RPMI8226 (cell line): ENCODE measurements at regions not wholly inside any gene's neighbourhood (a gene's known extent, or its start where the extent isn't known, plus 50 kb on each side); places are given as distances from the start of the nearest gene placed in this dataset.

Experiments used
- DNase-seq: peaks from one replicate; pipeline ENCODE4 v3.0.0-alpha.2; 2015

DNA sequence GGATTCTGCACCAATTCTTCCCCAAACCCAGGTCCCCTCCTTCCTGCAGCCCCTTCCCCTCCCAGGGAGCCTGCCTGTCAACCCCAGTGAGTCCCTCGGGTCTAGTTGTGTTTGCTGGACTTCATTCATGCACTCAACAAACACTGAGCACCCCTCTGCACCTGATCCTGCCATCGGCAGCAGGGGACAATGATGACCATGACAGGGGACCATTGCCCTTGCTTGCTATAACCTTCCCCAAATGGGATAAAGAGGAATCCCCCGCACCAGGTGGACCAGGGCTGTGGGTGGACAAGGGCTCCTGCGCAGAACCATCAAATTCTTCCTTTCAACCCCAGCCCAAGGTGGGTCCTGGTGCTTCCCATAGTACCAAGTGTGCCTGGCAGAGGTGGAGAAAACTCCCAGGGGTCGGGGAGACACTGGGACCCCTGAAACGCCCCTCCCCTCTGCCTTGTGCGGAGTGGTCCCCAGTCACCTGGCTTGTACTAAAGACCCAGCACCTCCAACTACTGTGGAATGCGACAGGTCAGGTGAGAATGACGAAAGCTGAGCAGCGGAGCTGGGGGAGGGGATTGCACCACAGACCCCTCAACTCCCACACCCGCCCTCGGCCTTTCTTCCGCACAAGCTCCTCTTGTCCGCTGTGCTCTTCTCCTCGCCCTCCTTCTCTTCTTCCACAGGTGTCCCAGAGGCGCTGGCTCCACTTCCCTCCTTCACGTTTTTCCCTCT is 119.9 kb upstream of the ZNF217 start:
- no peak for DNase-seq

DNA sequence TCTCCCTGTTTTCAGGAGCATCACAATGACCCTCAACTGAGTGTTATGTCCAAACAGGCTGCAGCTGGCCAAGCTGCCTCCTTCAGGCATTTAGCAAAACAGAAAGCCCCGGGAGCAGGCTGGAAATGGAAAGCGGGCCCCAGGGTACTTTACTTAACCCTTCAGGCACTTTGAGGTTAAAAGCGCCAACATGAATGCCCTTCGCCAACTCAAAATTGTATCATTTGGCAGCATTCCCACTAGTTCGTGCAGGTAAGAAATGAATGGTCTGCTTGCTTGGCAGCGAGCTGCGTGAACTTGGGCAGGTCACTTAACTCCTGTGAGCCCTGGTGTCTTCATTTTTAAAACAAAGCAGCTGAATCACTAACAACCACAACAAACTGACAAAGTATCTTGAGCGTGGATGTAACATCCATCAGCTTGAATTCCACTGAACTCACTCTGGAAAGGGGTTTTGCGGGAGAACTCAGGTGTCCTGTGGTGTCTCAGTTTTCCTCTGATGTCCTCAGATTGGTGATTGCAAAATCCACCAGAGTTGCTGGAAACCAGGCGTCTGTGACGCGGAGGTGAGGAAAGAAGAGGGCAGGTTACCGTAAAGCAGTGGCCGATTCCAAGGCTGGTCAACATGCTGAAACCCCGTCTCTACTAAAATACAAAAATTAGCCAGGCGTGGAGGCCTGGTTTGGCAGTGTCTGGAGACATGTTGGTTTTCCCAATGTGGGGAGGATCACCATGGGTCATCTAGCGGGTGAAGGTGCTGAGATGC is 118.8 kb upstream of the ZNF217 start:
- DNase-seq = peak; percentile 24

DNA sequence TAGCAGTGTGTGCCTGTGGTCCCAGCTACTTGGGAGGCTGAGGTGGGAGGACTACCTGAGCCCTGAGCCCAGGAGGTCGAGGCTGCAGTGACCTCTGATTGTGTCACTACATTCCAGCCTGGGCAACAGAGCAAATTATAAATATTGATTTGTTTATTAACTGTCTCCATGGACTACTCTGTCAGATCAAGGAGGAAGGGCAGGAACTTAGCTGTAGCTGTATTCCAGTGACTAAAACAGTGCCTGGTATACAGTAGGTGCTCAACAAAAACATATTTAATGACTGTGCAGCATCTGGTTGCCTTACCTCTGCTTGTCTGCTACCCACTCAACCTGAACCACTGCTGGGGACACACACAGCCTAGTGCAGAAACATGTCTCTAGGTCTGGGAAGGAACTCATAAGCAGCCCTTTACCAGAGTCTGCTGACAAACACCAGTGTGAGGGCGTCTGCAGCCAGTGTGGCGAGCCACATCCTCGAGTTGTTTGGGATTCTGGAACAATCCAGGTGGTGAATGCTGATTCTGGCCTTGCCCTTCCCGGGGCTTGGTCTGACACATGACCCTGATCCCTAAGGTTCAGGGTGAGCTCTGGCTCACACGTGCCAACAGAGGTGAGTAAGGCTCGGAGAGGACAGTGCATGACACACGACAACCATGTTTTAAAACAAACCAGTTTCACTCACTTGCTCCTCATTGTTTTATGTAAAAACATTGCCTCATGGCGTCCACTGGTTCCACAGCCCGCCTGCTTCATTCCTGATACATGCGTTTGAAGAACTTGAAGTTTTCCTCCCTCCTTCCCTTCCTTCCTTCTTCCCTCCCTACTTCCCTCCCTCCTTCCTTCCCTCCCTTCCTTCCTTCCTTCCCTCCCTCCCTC is 117.9 kb upstream of the ZNF217 start:
- DNase-seq = no peak

DNA sequence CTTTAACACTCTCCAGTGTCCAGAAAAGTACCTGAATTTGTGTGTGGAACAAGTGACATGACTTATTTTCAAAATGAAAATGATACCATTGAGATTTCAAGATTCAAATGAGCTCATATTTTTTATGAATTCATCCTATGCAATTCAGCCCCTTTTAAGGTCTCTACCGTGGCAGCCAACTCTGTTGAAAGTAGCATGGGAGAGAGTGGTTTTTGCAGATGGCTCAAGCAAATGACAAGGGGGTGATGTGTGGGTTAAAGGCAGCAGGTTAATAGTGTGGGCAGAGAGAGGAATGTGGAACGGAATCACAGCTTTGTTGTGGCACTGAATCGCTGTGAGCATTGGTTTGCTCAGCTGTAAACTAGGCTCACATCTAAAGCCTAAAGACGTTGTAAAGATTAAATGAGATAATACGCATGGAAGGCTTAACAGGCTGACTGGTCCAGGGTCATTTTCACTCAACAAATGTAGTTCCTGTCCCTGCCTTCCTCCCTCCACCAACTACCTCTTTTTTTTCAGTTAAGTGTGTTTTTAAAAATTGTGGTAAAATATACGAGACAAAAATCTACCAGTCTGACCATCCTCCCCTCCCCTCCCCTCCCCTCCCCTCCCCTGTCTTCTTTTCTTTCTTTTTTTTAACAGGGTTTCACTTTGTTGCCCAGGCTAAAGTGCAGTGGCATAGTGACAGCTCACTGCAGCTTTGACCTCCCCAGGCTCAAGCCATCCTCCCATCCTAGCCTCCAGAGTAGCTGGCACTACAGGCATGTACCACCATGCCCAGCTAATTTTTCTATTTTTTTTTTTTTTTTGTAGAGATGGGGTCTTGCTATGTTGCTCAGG is 114.7 kb upstream of the ZNF217 start:
- no peak for DNase-seq

DNA sequence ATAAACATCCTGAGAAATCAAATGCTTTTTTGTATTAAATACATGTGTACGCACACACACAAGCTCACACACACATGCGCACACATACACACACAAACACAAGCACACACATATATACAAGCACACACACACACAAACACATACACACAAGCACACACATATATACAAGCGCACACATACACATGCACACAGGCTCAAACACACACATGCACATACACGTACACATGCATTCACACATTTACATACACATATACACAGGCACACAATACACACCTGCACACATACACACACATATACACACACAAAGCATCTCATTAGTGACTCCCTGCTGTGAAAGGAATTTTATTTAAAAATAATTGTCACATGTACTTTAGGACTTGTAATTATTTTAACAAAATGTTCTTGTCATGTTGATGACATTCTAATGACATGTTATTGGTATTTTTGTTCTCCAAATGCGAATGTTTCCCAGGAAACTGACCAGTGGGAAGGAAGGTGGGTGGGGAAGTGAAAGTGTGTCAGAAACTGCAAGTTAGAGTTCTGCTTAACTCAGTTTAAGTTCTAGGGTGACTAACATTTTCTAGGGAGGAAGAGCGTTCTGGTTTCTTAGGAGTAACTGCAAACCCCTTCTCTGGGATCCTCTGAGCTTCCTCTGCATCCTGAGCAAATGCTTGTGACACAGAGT is 113.9 kb upstream of the ZNF217 start:
- no peak for DNase-seq

DNA sequence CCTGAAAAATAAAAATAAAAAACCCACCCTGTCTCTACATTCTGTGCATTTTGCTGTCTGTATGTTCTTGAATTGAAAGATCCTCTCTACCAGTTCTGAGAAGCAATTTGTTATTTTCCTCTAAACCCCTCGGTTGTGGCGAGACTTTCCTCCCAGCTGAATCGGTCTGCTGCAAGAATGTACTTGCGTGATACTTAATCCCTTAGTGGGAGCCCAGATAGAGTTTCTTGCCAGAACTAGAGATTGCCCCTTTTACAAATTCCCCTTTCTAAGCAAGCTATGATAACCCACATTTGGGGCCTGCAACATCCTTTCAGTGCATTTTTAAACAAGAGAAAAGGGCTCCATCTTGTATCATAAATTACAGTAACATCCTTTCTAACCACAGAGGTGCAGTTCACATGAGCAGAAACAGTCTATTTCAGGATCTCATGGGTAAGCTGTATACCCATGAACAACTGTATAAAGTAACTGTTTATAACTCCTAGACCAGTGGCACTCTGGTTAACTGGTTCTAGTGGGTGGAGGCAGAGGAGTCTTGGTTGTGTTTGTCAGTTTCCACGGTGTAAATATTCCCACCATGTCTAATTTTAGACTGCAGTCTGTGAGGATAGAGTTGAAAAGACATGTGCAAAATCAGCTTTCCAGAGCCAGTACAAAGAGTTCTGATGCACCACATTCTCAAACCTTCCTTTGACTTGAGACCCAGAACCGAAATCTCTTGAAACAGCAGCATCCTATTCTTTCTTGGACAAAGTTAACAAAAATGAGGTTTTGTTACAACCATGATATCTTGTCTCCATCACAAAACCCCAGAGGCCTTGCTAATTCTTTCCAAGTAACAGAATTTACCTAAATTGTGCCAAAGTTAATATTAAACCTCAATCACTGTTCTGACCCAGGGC is 113.1 kb upstream of the ZNF217 start:
- no peak for DNase-seq

DNA sequence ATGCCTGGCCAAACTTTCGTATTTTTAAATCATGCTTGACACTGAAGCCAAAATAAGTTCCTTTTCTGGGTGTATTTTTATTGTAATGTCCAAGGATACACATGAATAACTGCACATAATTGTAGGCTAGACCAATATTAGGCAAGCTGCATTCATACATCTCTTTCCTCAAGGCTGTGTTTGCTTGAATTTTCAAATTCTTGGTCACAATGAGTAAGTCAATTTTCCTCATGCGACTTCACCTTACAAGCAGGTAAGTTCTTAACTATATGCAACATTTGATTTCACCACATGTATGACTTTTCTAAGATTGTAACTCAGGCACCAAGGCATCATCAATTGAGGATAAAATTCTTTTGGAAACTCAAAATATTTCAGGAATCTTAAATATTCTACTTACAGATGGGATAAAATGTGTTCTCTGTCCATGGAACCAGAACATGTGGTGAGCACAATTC is 112.4 kb upstream of the ZNF217 start:
- DNase-seq = no peak

DNA sequence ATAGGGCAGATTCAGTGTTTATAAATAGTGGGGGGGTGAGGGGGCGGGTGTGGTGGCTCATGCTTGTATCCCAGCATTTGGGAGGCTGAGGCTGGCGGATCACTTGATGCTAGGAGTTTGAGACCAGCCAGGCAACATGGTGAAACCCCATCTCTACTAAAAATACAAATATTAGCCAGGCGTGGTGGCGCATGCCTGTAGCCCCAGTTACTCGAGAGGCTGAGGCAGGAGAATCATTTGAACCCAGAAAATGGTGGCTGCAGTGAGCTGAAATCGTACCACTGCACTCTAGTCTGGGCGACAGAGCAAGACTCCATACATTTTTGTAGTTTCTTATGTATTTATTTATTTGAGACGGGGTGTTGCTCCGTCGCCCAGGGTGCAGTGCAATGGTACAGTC is 109.0 kb upstream of the ZNF217 start:
- DNase-seq = no peak

DNA sequence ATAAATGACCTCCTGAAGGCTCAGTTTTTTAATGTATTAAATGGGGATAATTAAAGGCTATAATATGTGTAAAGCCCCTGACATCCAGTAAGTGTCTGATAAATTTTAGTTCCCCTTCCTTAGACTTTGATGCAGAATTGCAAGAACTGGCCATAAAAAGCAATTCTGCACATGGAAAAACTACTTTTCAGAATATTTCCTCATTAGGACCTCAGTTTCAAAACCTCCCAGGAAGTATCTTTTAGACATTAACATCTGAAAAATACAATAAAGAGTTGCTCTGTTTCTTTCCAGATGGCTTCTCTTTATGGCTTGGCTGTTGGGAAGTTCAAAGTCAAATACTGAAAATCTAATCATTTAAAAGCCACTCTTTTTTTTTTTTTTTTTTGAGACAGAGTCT is 106.3 kb upstream of the ZNF217 start:
- no peak for DNase-seq

DNA sequence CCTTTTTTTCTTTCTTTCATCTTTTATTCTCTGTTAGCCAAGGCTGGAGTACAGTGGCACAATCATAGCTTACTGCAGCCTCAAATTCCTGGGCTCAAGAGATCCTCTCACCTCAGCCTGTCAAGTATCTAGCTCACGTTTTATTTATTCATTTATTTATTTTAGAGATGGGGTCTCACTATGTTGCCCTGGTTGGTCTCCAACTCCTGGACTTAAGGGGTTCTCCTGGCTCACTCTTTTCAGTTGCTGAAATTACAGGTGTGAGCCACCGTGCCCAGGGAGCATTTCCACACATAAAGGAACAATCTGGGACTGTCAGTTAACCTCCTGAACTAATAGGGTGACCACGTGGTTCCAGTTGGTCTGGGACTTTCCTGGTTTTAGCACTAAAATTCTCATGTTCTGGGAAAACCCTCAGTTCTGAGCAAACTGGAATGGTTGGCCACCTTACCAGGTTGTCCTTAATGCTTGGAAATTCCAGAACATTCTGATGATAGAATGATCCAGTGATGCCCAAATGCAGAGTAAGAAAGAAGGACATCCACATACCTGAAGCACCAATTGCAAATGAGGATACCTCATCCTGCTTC is 105.5 kb upstream of the ZNF217 start:
- DNase-seq = no peak

DNA sequence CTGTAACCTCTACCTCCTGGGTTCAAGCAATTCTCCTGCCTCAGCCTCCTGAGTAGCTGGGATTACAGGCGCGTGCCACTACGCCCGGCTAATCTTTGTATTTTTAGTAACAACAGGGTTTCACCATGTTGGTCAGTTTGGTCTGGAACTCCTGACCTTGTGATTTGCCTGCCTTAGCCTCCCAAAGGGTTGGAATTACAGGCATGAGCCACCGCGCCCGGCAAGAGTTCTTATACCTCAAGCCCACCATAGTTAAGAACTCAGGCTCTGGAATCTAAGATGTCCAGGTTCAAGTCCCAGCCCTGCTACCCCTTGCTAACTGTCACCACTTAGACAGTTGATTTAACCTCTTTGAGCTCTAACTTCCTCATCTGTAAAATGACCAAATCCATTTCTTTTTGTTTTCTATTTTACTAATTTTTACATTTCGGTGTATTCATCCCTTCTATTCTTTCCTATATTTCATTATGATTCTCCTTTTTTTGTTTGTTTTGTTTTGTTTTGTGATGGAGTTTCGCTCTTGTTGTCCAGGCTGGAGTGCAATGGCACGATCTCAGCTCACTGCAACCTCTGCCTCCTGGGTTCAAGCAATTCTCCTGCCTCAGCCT is 104.8 kb upstream of the ZNF217 start:
- no peak for DNase-seq

DNA sequence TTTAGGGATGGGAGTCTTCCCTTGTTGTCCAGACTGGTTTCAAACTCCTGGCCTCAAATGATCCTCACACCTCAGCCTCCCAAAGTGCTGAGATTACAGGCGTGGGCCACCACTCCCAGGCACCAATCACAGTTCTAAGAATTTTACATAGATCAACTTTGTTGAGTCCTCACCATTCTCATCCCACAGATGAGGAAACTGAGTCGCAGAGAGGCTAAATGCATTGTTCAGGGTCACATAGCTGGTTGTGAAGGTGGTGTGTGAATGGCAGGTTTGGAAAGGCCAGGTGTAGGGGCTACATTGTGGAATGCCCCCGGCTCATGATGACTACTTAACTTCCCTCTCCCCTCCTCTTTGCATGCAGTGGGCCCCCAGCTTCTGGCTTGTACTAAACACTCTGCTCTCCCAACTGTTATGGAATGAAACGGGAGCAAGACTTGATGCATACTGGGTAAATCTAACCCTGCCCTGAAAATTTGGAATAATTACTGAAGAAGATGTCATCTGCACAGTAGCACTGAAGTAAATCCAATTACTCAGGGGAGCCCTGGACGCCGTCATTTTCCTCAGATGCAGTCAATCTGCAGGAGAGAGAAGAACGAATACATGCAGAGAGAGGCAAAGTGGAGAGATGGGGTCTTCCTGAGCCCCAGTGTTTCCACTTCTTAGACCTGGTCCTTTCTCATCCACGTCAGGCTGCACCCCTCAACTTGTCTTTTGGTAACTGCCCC is 102.3 kb upstream of the ZNF217 start:
- DNase-seq = no peak

DNA sequence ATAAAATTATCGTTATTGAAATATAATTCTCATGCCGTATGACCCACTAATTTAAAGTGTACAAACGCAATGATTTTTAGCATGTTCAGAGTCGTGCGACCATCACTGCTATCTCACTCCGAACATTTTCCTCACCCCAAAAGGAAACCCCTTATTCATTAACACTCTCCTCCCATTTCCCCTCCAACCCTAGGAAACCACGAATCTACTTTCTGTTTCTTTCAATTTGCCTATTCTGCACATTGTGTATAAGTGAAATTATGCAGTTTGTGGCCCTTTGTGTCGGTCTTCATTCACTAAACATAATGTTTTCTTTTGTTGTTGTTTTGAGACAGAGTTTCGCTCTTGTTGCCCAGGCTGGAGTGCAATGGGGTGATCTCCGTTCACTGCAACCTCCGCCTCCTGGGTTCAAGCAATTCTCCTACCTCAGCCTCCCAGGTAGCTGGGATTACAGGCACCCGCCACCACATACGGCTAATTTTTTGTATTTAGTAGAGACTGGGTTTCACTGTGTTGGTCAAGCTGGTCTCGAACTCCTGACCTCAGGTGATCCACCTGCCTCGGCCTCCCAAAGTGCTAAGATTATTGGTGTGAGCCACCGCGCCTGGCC is 99.7 kb upstream of the ZNF217 start:
- no peak for DNase-seq

DNA sequence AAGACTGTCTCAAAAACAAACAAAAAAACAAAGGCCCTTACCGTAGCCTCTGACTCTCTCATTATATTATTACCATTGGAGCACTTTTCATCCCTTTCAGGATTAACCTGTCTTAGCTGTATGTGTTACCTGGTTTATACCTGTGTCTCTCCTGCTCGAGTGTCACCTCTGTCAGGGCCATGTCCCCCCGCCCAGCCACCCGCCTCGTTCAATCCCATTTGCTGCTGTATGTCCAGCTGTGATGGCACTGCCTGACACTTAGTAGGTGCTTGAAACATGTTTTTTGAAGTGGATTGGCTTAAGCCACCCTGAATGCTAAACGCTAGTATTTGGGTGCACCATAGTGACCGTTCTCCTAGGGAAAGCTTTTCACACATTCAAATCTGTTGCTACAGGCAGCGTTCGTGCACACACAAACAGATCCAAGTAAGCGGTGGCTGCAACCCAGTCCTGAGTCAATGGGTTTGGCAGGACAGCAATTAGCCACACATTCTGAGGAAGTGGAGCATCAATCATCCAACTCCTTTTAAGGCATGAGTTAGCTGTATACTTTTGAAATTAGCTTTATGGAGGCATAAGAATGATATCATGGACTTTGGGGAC is 98.9 kb upstream of the ZNF217 start:
- DNase-seq = no peak

DNA sequence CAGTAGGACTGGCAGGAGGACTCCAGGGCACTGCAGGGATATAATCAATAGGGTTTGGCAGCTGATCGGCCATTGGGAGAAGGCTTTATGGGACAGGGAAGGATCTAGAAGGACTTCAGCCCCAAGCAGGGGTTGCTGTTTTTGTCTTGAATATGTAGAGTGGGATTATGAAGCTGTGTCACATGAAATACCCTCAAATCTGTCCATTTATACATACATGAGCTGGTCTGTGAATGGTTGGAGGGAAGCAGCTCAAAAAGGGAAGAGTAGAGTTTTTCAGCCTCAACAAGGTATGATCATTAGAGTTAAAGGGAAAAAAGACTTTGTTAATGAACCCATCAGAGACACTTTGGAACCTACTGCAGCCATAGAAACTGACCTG is 98.2 kb upstream of the ZNF217 start:
- DNase-seq = no peak

DNA sequence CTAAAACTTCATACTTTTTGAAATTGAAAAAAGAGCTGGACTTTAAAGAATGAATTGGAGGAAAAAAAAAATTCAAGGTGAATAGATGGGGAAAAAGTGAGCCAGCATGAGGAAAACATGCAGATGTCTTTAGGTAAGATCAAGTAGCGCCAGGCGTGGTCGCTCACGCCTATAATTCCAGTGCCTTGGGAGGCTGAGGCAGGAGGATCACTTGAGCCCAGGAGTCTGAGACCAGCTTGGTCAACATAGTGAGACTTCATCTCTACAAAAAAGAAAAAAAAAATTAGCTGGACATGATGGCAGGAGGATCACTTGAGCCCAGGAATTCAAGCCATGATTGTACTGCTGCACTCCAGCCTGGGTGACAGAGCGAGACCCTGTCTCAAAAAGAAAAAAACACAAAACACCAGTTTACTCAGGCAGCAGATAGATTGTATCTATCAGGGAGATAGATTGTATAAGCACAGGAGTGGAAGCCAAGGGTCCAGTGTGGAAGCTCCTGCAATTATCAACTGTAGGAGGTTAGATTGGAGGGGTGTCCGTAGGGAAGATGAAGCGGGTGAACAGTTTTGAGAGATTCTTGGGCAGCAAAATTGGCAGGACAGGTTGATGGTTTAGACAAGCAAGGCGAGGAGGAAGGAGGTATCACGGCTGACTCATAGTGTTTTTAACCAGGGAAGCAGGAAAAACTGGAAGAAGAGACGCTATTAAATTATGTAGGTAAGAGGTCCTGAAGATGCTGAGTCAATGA is 97.6 kb upstream of the ZNF217 start:
- DNase-seq = no peak

DNA sequence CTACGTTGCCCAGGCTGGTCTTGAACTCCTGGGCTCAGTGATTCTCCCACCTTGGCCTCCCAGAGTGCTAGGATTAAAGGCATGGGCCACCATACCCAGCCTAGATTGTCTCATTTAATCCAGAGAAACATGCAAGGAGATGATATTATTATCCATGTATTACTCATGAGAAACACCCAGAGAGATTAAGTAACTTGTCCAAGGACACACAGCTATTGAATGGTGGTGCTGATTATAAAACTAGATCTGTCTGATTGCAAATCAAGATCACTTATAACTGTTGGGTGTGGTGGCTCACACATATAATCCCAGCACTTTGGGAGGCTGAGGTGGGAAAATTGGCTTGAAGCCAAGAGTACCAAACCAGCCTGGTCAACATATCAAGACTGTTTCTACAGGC is 94.4 kb upstream of the ZNF217 start:
- DNase-seq = no peak
